HCT116 (cell line): ENCODE measurements at regions not wholly inside any gene's neighbourhood (a gene's known extent, or its start where the extent isn't known, plus 50 kb on each side); places are given as distances from the start of the nearest gene placed in this dataset.

ENCODE experiments used
- ATAC-seq: fragments of 200-7000 bp; cut with Tn5 transposase; 2 replicates; pipeline ENCODE4 v1.9.1; 2020; ENCODE audit warnings: mild to moderate bottlenecking, moderate library complexity
- BruUV-seq: library from RNA; stranded (reverse); fragments of 400-500 nt; replicated peaks from 2 replicates; lab custom pipeline; 2021; lab: Mats Ljungman, UMichigan
- CTCF ChIA-PET: fragments of 300-600 bp; sonication (Branson Sonifier 250); formaldehyde crosslinking; loops from one replicate; lab custom pipeline; 2021; ENCODE audit warnings: antibody characterized with exemption; lab: Charles Lee
- POLR2A ChIA-PET: fragments of 300-600, 350-600 bp; sonication (Branson Sonifier 250); formaldehyde crosslinking; loops from one replicate; lab custom pipeline; 2021; ENCODE audit warnings: antibody characterized with exemption; lab: Charles Lee
- RAD21 ChIA-PET, 2 experiments: fragments of 300-600 bp; sonication (Branson Sonifier 250); formaldehyde crosslinking; loops; one replicate each; lab custom pipeline; 2023; ENCODE audit warnings: low total read pairs in 2 of 2; ENCODE audit not compliant: uncharacterized antibody in 2 of 2, unreplicated experiment in 2 of 2, low non-redundant PET in 1 of 2; lab: Charles Lee
- DNase-seq: peaks from one replicate; pipeline ENCODE4 v3.0.0-alpha.2; 2010; ENCODE audit warnings: low read depth, low spot score
- H2AFZ ChIP-seq: fragments of 200-600 bp; shearing (Covaris generic), sonication (generic); 2 replicates; pipeline ENCODE4 v1.6.1; 2017; ENCODE audit warnings: low read depth, mixed run types, mixed read lengths, antibody characterized with exemption, low read length; ENCODE audit not compliant: poor library complexity, severe bottlenecking
- H3K27ac ChIP-seq: 2 replicates; pipeline ENCODE4 v1.5.1; 2012; ENCODE audit warnings: low read depth, low read length
- H3K27me3 ChIP-seq: fragments of 200-600 bp; sonication (generic); 2 replicates; pipeline ENCODE4 v1.6.1; 2016; ENCODE audit warnings: mixed run types, low read length, mixed read lengths; ENCODE audit not compliant: insufficient read depth
- H3K36me3 ChIP-seq, 2 experiments: fragments of 200-500 bp in 1 of 2; fragments of 200-600 bp in 1 of 2; sonication (Bioruptor generic) in 1 of 2; sonication (generic) in 1 of 2; 2 replicates each; pipeline versions ENCODE4 v1.5.1 to v1.6.1; 2014 to 2016; ENCODE audit warnings: low read length in 2 of 2, inconsistent platforms in 1 of 2, mixed read lengths in 1 of 2, mixed run types in 1 of 2; ENCODE audit not compliant: insufficient read depth in 2 of 2, control insufficient read depth in 1 of 2
- H3K4me1 ChIP-seq, 2 experiments: fragments of 200-600 bp in 1 of 2; sonication (generic) in 1 of 2; 2 replicates each; pipeline versions ENCODE4 v1.5.1 to v1.6.1; 2012 to 2017; ENCODE audit warnings: low read length in 2 of 2, inconsistent platforms in 1 of 2, mild to moderate bottlenecking in 1 of 2, mixed read lengths in 1 of 2, mixed run types in 1 of 2, moderate library complexity in 1 of 2; ENCODE audit not compliant: insufficient read depth in 2 of 2, control insufficient read depth in 1 of 2
- H3K4me2 ChIP-seq: fragments of 200-600 bp; sonication (generic); 2 replicates; pipeline ENCODE4 v1.6.1; 2017; ENCODE audit warnings: mixed run types, low read length, mixed read lengths
- H3K4me3 ChIP-seq, 2 experiments: fragments of 200-600 bp in 1 of 2; sonication (generic) in 1 of 2; replicated peaks in 1 of 2; 2 replicates each; pipeline ENCODE4 v1.5.1; 2011 to 2016; ENCODE audit warnings: low read length in 2 of 2, control low read depth in 1 of 2, low read depth in 1 of 2, mild to moderate bottlenecking in 1 of 2, mixed read lengths in 1 of 2, mixed run types in 1 of 2
- H3K79me2 ChIP-seq: fragments of 200-600 bp; sonication (generic); 2 replicates; pipeline ENCODE4 v1.6.1; 2017; ENCODE audit warnings: mild to moderate bottlenecking, mixed run types, low read length, moderate library complexity, mixed read lengths; ENCODE audit not compliant: insufficient read depth
- H3K9ac ChIP-seq: fragments of 200-600 bp; sonication (generic); 2 replicates; pipeline ENCODE4 v1.6.1; 2016; ENCODE audit warnings: low read length, mixed read lengths
- H3K9me2 ChIP-seq: fragments of 200-600 bp; sonication (generic), shearing (Covaris generic); 2 replicates; pipeline ENCODE4 v1.6.1; 2017; ENCODE audit warnings: mixed run types, mild to moderate bottlenecking, moderate library complexity; ENCODE audit not compliant: insufficient read depth
- H3K9me3 ChIP-seq, 2 experiments: fragments of 200-500 bp in 1 of 2; fragments of 200-600 bp in 1 of 2; sonication (Bioruptor generic) in 1 of 2; sonication (generic) in 1 of 2; 2 replicates each; pipeline ENCODE4 v1.6.1; 2014 to 2017; ENCODE audit warnings: low read length in 2 of 2, mixed read lengths in 2 of 2, inconsistent platforms in 1 of 2, low read depth in 1 of 2, mild to moderate bottlenecking in 1 of 2, mixed run types in 1 of 2, moderate library complexity in 1 of 2; ENCODE audit not compliant: control insufficient read depth in 1 of 2, insufficient read depth in 1 of 2
- H4K20me1 ChIP-seq: fragments of 200-600 bp; sonication (generic), shearing (Covaris generic); 2 replicates; pipeline ENCODE4 v1.6.1; 2017; ENCODE audit warnings: mixed run types, mild to moderate bottlenecking, moderate library complexity; ENCODE audit not compliant: insufficient read depth
- CBX3 ChIP-seq: IDR thresholded peaks from 2 replicates; pipeline ENCODE4 v1.6.1; 2012; ENCODE audit warnings: low read depth
- CEBPB ChIP-seq: IDR thresholded peaks from 2 replicates; pipeline ENCODE4 v1.6.1; 2012; ENCODE audit warnings: low read depth
- FOSL1 ChIP-seq: IDR thresholded peaks from 2 replicates; pipeline ENCODE4 v1.6.1; 2012; ENCODE audit warnings: low read depth
- SRF ChIP-seq: IDR thresholded peaks from 2 replicates; pipeline ENCODE4 v1.6.1; 2012; ENCODE audit warnings: low read depth
- intact Hi-C: fragments of 100-400 bp; cut with micrococcal nuclease; formaldehyde crosslinking; loops from 2 replicates; pipeline ENCODE4 v1.10.0; 2022
- TF ChIP-seq, protein P1 (sequence below): IDR thresholded peaks from 2 replicates; pipeline ENCODE4 v1.6.1; 2011; ENCODE audit warnings: mild to moderate bottlenecking, low read length, moderate library complexity; ENCODE audit not compliant: insufficient replicate concordance; ENCODE audit errors: extremely low read depth
- TF ChIP-seq, protein P2 (sequence below): IDR thresholded peaks from 2 replicates; pipeline ENCODE4 v1.6.1; 2012
- TF ChIP-seq, protein P3 (sequence below): IDR thresholded peaks from 2 replicates; pipeline ENCODE4 v1.6.1; 2012

DNA sequence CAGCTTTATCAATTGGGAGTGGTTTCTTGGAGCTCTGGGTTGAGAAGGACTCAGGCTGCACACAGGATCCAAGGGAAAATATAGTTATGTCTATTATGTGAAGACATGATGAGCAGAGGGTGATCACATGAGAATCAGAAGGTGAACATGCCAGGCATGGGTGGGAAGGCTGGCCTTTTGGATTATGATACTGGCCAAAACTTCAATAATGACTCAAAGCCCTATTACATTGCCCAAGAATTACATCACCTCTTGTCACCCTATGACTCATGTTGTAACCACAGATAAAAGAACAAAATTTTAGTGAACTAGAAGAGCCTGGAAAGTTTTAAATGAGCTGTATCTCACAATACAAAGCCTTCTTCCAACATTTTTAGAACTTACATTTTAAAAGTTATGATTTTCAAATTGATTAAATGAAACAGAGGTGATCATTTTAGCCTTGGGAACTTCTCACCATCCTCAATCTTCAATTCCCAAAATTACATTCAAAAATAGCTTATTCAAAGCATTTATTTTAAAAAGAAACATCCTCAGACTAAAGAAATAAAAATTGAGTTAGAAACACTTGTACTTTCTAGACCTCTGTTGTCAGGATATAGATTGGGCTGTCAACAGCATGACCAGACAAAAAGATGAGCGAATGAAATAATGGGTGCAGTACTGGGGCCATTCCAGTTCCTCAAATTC is 428.3 kb downstream of the MBD2 start:
- intact Hi-C loops, result no loop called here
- no peak overlapping the region for H3K27ac ChIP-seq
- ATAC-seq (no peak), DNase-seq (no peak)
- no peaks in the 10 kb centered on the region for H3K9me2 ChIP-seq
- no peaks in the 10 kb centered on the region for H3K36me3 ChIP-seq
- H3K4me2 ChIP-seq, result no peak overlapping the region
- no peak for TF ChIP-seq CBX3
- TF ChIP-seq, protein P1, sequence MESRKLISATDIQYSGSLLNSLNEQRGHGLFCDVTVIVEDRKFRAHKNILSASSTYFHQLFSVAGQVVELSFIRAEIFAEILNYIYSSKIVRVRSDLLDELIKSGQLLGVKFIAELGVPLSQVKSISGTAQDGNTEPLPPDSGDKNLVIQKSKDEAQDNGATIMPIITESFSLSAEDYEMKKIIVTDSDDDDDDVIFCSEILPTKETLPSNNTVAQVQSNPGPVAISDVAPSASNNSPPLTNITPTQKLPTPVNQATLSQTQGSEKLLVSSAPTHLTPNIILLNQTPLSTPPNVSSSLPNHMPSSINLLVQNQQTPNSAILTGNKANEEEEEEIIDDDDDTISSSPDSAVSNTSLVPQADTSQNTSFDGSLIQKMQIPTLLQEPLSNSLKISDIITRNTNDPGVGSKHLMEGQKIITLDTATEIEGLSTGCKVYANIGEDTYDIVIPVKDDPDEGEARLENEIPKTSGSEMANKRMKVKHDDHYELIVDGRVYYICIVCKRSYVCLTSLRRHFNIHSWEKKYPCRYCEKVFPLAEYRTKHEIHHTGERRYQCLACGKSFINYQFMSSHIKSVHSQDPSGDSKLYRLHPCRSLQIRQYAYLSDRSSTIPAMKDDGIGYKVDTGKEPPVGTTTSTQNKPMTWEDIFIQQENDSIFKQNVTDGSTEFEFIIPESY, result no peak
- TF ChIP-seq, protein P2, sequence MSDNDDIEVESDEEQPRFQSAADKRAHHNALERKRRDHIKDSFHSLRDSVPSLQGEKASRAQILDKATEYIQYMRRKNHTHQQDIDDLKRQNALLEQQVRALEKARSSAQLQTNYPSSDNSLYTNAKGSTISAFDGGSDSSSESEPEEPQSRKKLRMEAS, result no peak
- TF ChIP-seq, protein P3, sequence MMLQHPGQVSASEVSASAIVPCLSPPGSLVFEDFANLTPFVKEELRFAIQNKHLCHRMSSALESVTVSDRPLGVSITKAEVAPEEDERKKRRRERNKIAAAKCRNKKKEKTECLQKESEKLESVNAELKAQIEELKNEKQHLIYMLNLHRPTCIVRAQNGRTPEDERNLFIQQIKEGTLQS, result no peak
- TF ChIP-seq SRF, result no peak
- peak; percentile 25; the same call in 1 of the 2 replicates for TF ChIP-seq CEBPB
- TF ChIP-seq FOSL1, result 0 out of 2 replicates have a peak, but pooled peaks have one; percentile 22
- no peaks in the 10 kb centered on the region for H3K79me2 ChIP-seq
- ChIA-PET POLR2A (no interaction called here), CTCF (no interaction called here), RAD21 (no interaction called here)
- H4K20me1 ChIP-seq, result no peaks in the 10 kb centered on the region
- no peak overlapping the region for H2AFZ ChIP-seq
- no peak overlapping the region for H3K4me3 ChIP-seq
- no peak overlapping the region for H3K9ac ChIP-seq
- no peaks in the 10 kb centered on the region for H3K27me3 ChIP-seq
- BruUV-seq, result no TSS peak
- H3K4me1 ChIP-seq, result no peaks in the 10 kb centered on the region
- H3K9me3 ChIP-seq, result no peaks in the 10 kb centered on the region; a peak in 2 of 4 replicates
